ENCODE measurements at regions not wholly inside any gene's neighbourhood (a gene's known extent, or its start where the extent isn't known, plus 50 kb on each side); places are given as distances from the start of the nearest gene placed in this dataset.
A peak's percentile ranks its signal among the peaks of the same experiment; 100 is the strongest.

- Histone ChIP-seq H3K27ac (no peak overlapping the region), H3K9me3 (ENCODE audit: low read depth) (peaks cover 8% of the 10 kb centered on the region), H3K27me3 (no peaks in the 10 kb centered on the region), H3K4me2 (no peak overlapping the region), H3K4me3 (no peak overlapping the region), H3K9ac (no peak overlapping the region), H3K4me1 (no peaks in the 10 kb centered on the region), H3F3A (ENCODE audit: low read depth) (no peaks in the 10 kb centered on the region), H2AFZ (replicated peaks) (no peak overlapping the region), H3K79me2 (ENCODE audit: low read depth) (no peaks in the 10 kb centered on the region), H3K36me3 (no peaks in the 10 kb centered on the region), H4K20me1 (ENCODE audit: low read depth) (no peaks in the 10 kb centered on the region)
- Mint-ChIP-seq H3K27ac (no peak overlapping the region), H3K9me3 (peaks cover 13% of the 10 kb centered on the region), H3K4me1 (peaks cover 8% of the 10 kb centered on the region), H3K4me3 (no peak overlapping the region), H3K27me3 (ENCODE audit: insufficient read depth, low read depth) (peaks cover 15% of the 10 kb centered on the region), H3K36me3 (no peaks in the 10 kb centered on the region)
- no peak for DNase-seq (ENCODE audit: low spot score)
- TF ChIP-seq EZH2phosphoT487 (IDR thresholded peaks at IDR 0.05): no peak
- TF ChIP-seq EZH2 (IDR thresholded peaks at IDR 0.05): no peak
- TF ChIP-seq CTCF (IDR thresholded peaks at IDR 0.05): no peak
Measured at GRCh38 chr12:131421509-131422186, 289.2 kb upstream of the SFSWAP start.

- no peak overlapping the region for H3K4me3 ChIP-seq
- Mint-ChIP-seq H3K36me3 (no peaks in the 10 kb centered on the region), H3K9me3 (peaks cover 13% of the 10 kb centered on the region), H3K27ac (no peak overlapping the region), H3K4me1 (peaks cover 8% of the 10 kb centered on the region), H3K4me3 (no peak overlapping the region), H3K27me3 (ENCODE audit: insufficient read depth, low read depth) (peaks cover 15% of the 10 kb centered on the region)
- no peaks in the 10 kb centered on the region for H3K79me2 ChIP-seq (ENCODE audit: low read depth)
- no peaks in the 10 kb centered on the region for H3K27me3 ChIP-seq
- H3K9ac ChIP-seq: no peak overlapping the region
- no peaks in the 10 kb centered on the region for H3F3A ChIP-seq (ENCODE audit: low read depth)
- no peaks in the 10 kb centered on the region for H3K4me1 ChIP-seq
- no peaks in the 10 kb centered on the region for H4K20me1 ChIP-seq (ENCODE audit: low read depth)
- H3K36me3 ChIP-seq: no peaks in the 10 kb centered on the region
- H3K27ac ChIP-seq: no peak overlapping the region
- no peak overlapping the region for H3K4me2 ChIP-seq
- no peak overlapping the region for H2AFZ ChIP-seq (replicated peaks)
- peaks cover 8% of the 10 kb centered on the region for H3K9me3 ChIP-seq (ENCODE audit: low read depth)
- TF ChIP-seq CTCF (IDR thresholded peaks at IDR 0.05): no peak
- TF ChIP-seq EZH2 (IDR thresholded peaks at IDR 0.05): no peak
- no peak for TF ChIP-seq EZH2phosphoT487 (IDR thresholded peaks at IDR 0.05)
- no peak for DNase-seq (ENCODE audit: low spot score)
Measured at GRCh38 chr12:131422187-131422520, 288.7 kb upstream of the SFSWAP start.

GRCh38 chr12:131422744-131423143 lies 288.1 kb upstream of the SFSWAP start:
- no peaks in the 10 kb centered on the region for H3K36me3 Mint-ChIP-seq
- H3K27ac ChIP-seq: no peak overlapping the region
- peaks cover 16% of the 10 kb centered on the region for H3K27me3 Mint-ChIP-seq (ENCODE audit: insufficient read depth, low read depth)
- TF ChIP-seq EZH2 (IDR thresholded peaks at IDR 0.05) (no peak), CTCF (IDR thresholded peaks at IDR 0.05) (no peak), EZH2phosphoT487 (IDR thresholded peaks at IDR 0.05) (no peak)
- no peak overlapping the region for H2AFZ ChIP-seq (replicated peaks)
- H3K9me3 ChIP-seq (ENCODE audit: low read depth): peaks cover 8% of the 10 kb centered on the region
- no peak overlapping the region for H3K4me3 ChIP-seq
- DNase-seq (ENCODE audit: low spot score): no peak
- no peak overlapping the region for H3K4me2 ChIP-seq
- H3K27ac Mint-ChIP-seq: peak overlapping the region; percentile 51
- H3F3A ChIP-seq (ENCODE audit: low read depth): no peaks in the 10 kb centered on the region
- no peak overlapping the region for H3K4me3 Mint-ChIP-seq
- H3K9ac ChIP-seq: no peak overlapping the region
- H3K4me1 Mint-ChIP-seq: peaks cover 8% of the 10 kb centered on the region
- no peaks in the 10 kb centered on the region for H3K4me1 ChIP-seq
- H3K79me2 ChIP-seq (ENCODE audit: low read depth): no peaks in the 10 kb centered on the region
- H3K36me3 ChIP-seq: no peaks in the 10 kb centered on the region
- H3K27me3 ChIP-seq: no peaks in the 10 kb centered on the region
- no peaks in the 10 kb centered on the region for H4K20me1 ChIP-seq (ENCODE audit: low read depth)
- peaks cover 13% of the 10 kb centered on the region for H3K9me3 Mint-ChIP-seq
